ENCODE measurements at regions not wholly inside any gene's neighbourhood (a gene's known extent, or its start where the extent isn't known, plus 50 kb on each side); places are given as distances from the start of the nearest gene placed in this dataset.
"Not testable (repeated sequence)": the region's sequence is repeated elsewhere in the genome, so short reads cannot be mapped to it uniquely, and the experiment has no call there.

GRCh38 chrY:7543506-7543905, 632.0 kb upstream of the AMELY start:
- peak; percentile 5 for DNase-seq (ENCODE audit: low read depth)
- H3K27me3 ChIP-seq (ENCODE audit: control insufficient read depth, insufficient read depth, low read length): no peaks in the 10 kb centered on the region
- H3K36me3 ChIP-seq (ENCODE audit: control insufficient read depth, insufficient read depth, low read length): no peaks in the 10 kb centered on the region
- no peak for FAIRE-seq
- no peak overlapping the region for H3K4me3 ChIP-seq (ENCODE audit: low read depth, low read length)
- TF ChIP-seq CTCF (IDR thresholded peaks at IDR 0.05; ENCODE audit: insufficient read depth, low read length, severe bottlenecking): no peak

GRCh38 chrY:7542256-7542858, 630.8 kb upstream of the AMELY start:
- no peak for DNase-seq (ENCODE audit: low read depth)
- no peaks in the 10 kb centered on the region for H3K36me3 ChIP-seq (ENCODE audit: control insufficient read depth, insufficient read depth, low read length)
- H3K27me3 ChIP-seq (ENCODE audit: control insufficient read depth, insufficient read depth, low read length): no peaks in the 10 kb centered on the region
- no peak for FAIRE-seq
- no peak for TF ChIP-seq CTCF (IDR thresholded peaks at IDR 0.05; ENCODE audit: insufficient read depth, low read length, severe bottlenecking)
- H3K4me3 ChIP-seq (ENCODE audit: low read depth, low read length): no peak overlapping the region

DNA sequence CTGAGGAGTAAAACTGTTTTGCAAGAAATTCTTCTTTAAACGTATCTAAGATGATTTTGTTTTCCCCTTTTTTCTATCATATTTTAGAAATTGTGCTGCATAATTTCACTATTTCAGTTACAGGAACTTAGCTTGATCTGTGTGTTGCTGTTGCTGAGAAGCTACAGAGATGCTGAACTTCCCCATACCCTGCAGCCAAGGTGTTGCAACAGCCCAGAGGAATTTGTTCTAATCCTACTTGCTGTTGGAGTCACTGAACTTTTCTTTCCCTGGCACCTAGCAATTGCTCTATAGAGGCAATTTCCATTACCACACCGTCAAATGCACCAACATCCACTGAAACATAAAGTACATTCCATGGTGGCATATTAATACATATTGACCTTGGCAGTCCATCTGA, 617.8 kb upstream of the AMELY start:
- no peaks in the 10 kb centered on the region for H3K27me3 ChIP-seq (ENCODE audit: control insufficient read depth, insufficient read depth, low read length)
- H3K36me3 ChIP-seq (ENCODE audit: control insufficient read depth, insufficient read depth, low read length): no peaks in the 10 kb centered on the region
- TF ChIP-seq CTCF (IDR thresholded peaks at IDR 0.05; ENCODE audit: insufficient read depth, low read length, severe bottlenecking): no peak
- DNase-seq (ENCODE audit: low read depth): peak; percentile 28
- no peak overlapping the region for H3K4me3 ChIP-seq (ENCODE audit: low read depth, low read length)
- no peak for FAIRE-seq

- H3K4me3 ChIP-seq (ENCODE audit: low read depth, low read length); FAIRE-seq; H3K27me3 ChIP-seq (ENCODE audit: control insufficient read depth, insufficient read depth, low read length); H3K36me3 ChIP-seq (ENCODE audit: control insufficient read depth, insufficient read depth, low read length): not testable (repeated sequence)
- peak; percentile 22 for DNase-seq (ENCODE audit: low read depth)
These were observed 616.0 kb upstream of the AMELY start for GRCh38 chrY:7527568-7527967.

- Histone ChIP-seq H3K4me3 (ENCODE audit: low read depth, low read length) (no peak overlapping the region), H3K36me3 (ENCODE audit: control insufficient read depth, insufficient read depth, low read length) (no peaks in the 10 kb centered on the region), H3K27me3 (ENCODE audit: control insufficient read depth, insufficient read depth, low read length) (no peaks in the 10 kb centered on the region)
- TF ChIP-seq CTCF (IDR thresholded peaks at IDR 0.05; ENCODE audit: insufficient read depth, low read length, severe bottlenecking): no peak
- FAIRE-seq: no peak
- DNase-seq (ENCODE audit: low read depth): no peak
These were observed 606.8 kb upstream of the AMELY start for GRCh38 chrY:7518387-7518786.

GRCh38 chrY:7516268-7516667, 604.7 kb upstream of the AMELY start:
- Histone ChIP-seq H3K36me3 (ENCODE audit: control insufficient read depth, insufficient read depth, low read length) (no peaks in the 10 kb centered on the region), H3K27me3 (ENCODE audit: control insufficient read depth, insufficient read depth, low read length) (no peaks in the 10 kb centered on the region), H3K4me3 (ENCODE audit: low read depth, low read length) (no peak overlapping the region)
- no peak for FAIRE-seq
- TF ChIP-seq CTCF (IDR thresholded peaks at IDR 0.05; ENCODE audit: insufficient read depth, low read length, severe bottlenecking): no peak
- DNase-seq (ENCODE audit: low read depth): no peak

All from bronchial epithelial cell (primary cell).